ENCODE measurements at regions not wholly inside any gene's neighbourhood (a gene's known extent, or its start where the extent isn't known, plus 50 kb on each side); places are given as distances from the start of the nearest gene placed in this dataset.

- peaks cover 13% of the 10 kb centered on the region for H3K4me1 Mint-ChIP-seq (ENCODE audit: unreplicated experiment)
- no peak overlapping the region for H3K27ac Mint-ChIP-seq (ENCODE audit: unreplicated experiment)
- no peak for DNase-seq (ENCODE audit: low spot score)
- no peak overlapping the region for H3K4me3 Mint-ChIP-seq (ENCODE audit: unreplicated experiment)
- no peak for TF ChIP-seq CTCF (IDR thresholded peaks at IDR 0.05; ENCODE audit: unreplicated experiment)
- no peaks in the 10 kb centered on the region for H3K36me3 Mint-ChIP-seq (ENCODE audit: low read depth, unreplicated experiment)
- no peaks in the 10 kb centered on the region for H3K27me3 Mint-ChIP-seq (ENCODE audit: unreplicated experiment)
- H3K9me3 Mint-ChIP-seq (ENCODE audit: unreplicated experiment), result no peaks in the 10 kb centered on the region
Observed at GRCh38 chr4:105092356-105092755, 54.3 kb upstream of the TET2 start.

GRCh38 chr4:105092768-105093167, 53.9 kb upstream of the TET2 start:
- peaks cover 13% of the 10 kb centered on the region for H3K4me1 Mint-ChIP-seq (ENCODE audit: unreplicated experiment)
- no peaks in the 10 kb centered on the region for H3K27me3 Mint-ChIP-seq (ENCODE audit: unreplicated experiment)
- H3K9me3 Mint-ChIP-seq (ENCODE audit: unreplicated experiment), result no peaks in the 10 kb centered on the region
- no peak overlapping the region for H3K27ac Mint-ChIP-seq (ENCODE audit: unreplicated experiment)
- no peak overlapping the region for H3K4me3 Mint-ChIP-seq (ENCODE audit: unreplicated experiment)
- no peak for TF ChIP-seq CTCF (IDR thresholded peaks at IDR 0.05; ENCODE audit: unreplicated experiment)
- H3K36me3 Mint-ChIP-seq (ENCODE audit: low read depth, unreplicated experiment), result no peaks in the 10 kb centered on the region
- no peak for DNase-seq (ENCODE audit: low spot score)

GRCh38 chr4:105093975-105094374, 52.7 kb upstream of the TET2 start:
- H3K27ac Mint-ChIP-seq (ENCODE audit: unreplicated experiment), result no peak overlapping the region
- no peak for DNase-seq (ENCODE audit: low spot score)
- H3K27me3 Mint-ChIP-seq (ENCODE audit: unreplicated experiment), result no peaks in the 10 kb centered on the region
- TF ChIP-seq CTCF (IDR thresholded peaks at IDR 0.05; ENCODE audit: unreplicated experiment), result no peak
- H3K36me3 Mint-ChIP-seq (ENCODE audit: low read depth, unreplicated experiment), result no peaks in the 10 kb centered on the region
- no peak overlapping the region for H3K4me3 Mint-ChIP-seq (ENCODE audit: unreplicated experiment)
- H3K9me3 Mint-ChIP-seq (ENCODE audit: unreplicated experiment), result no peaks in the 10 kb centered on the region
- peaks cover 4% of the 10 kb centered on the region for H3K4me1 Mint-ChIP-seq (ENCODE audit: unreplicated experiment)
